ENCODE measurements at regions not wholly inside any gene's neighbourhood (a gene's known extent, or its start where the extent isn't known, plus 50 kb on each side); places are given as distances from the start of the nearest gene placed in this dataset.

DNA sequence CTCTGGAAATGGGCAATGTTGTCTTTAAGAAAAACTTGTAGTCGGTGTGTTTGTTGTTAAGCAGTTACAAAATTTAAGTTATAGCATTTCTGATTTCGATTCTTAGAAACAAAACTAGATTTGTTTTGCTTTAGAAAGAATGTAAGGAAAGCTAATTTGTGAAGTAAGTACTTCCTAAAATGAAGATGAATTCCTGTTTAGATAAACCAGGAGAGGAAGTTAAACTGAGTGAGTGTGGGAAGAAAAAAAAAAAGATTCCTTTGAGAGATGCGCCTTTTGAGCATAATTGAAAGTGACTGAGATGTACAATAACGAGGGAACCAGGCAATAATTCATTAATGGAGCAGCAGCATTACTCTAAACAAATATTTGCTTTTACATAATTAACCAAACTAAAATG lies 52.4 kb upstream of the ALOX12 start:
- no CpG with 5 or more reads among the region's 4 CpGs for WGBS (ENCODE audit: insufficient coverage)
- Histone ChIP-seq H2AFZ (ENCODE audit: insufficient read depth, low read depth, low read length, poor library complexity, severe bottlenecking) (no peak overlapping the region), H4K20me1 (ENCODE audit: insufficient read depth, low read length) (no peaks in the 10 kb centered on the region), H3K79me2 (ENCODE audit: insufficient read depth, low read length) (no peaks in the 10 kb centered on the region), H3K9me3 (replicated peaks in 1 of 2; ENCODE audit: control insufficient read depth in 1 of 2, insufficient read depth in 1 of 2, low read length in 2 of 2) (no peaks in the 10 kb centered on the region), H3K27ac (ENCODE audit: low read depth in 1 of 2, low read length in 2 of 2) (no peak overlapping the region), H3K9ac (ENCODE audit: insufficient read depth, low read length, poor library complexity, severe bottlenecking) (no peak overlapping the region), H3K27me3 (ENCODE audit: control insufficient read depth in 2 of 2, insufficient read depth in 2 of 2, low read length in 2 of 2) (no peaks in the 10 kb centered on the region), H3K4me3 (replicated peaks in 1 of 3; ENCODE audit: low read depth in 2 of 3, low read length in 3 of 3) (peak overlapping the region in 1 of 3 experiments; percentile 22), H3K4me1 (ENCODE audit: control insufficient read depth in 1 of 2, insufficient read depth in 2 of 2, low read length in 2 of 2) (peaks cover 6 to 19% of the 10 kb centered on the region in 2 donors), H3K4me2 (replicated peaks; ENCODE audit: extremely low read depth, low read length, poor library complexity, severe bottlenecking) (peak overlapping the region; percentile 11), H3K36me3 (replicated peaks in 1 of 2; ENCODE audit: control insufficient read depth in 1 of 2, insufficient read depth in 2 of 2, low read length in 2 of 2) (no peaks in the 10 kb centered on the region)
- peak overlapping the region in 1 of 2 donors; percentile 43 for H3K4me3 Mint-ChIP-seq
- TF ChIP-seq, protein P1, sequence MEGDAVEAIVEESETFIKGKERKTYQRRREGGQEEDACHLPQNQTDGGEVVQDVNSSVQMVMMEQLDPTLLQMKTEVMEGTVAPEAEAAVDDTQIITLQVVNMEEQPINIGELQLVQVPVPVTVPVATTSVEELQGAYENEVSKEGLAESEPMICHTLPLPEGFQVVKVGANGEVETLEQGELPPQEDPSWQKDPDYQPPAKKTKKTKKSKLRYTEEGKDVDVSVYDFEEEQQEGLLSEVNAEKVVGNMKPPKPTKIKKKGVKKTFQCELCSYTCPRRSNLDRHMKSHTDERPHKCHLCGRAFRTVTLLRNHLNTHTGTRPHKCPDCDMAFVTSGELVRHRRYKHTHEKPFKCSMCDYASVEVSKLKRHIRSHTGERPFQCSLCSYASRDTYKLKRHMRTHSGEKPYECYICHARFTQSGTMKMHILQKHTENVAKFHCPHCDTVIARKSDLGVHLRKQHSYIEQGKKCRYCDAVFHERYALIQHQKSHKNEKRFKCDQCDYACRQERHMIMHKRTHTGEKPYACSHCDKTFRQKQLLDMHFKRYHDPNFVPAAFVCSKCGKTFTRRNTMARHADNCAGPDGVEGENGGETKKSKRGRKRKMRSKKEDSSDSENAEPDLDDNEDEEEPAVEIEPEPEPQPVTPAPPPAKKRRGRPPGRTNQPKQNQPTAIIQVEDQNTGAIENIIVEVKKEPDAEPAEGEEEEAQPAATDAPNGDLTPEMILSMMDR (IDR thresholded peaks at IDR 0.05): no peak
- intact Hi-C loops (cut with micrococcal nuclease): no loop called here
- no peaks in the 10 kb centered on the region for H3K9me3 Mint-ChIP-seq
- no peaks in the 10 kb centered on the region for H3K36me3 Mint-ChIP-seq
- peaks cover 0 to 2% (median 0%) of the 10 kb centered on the region in 3 donors for H3K27me3 Mint-ChIP-seq (ENCODE audit: low read depth in 3 of 3)
- peaks cover 20% of the 10 kb centered on the region for H3K4me1 Mint-ChIP-seq
- H3K27ac Mint-ChIP-seq: no peak overlapping the region
- peak in 1 of 3 donors; percentile 10 for DNase-seq

All from CD14-positive monocyte (primary cell).